Loucy (cell line): ENCODE measurements at regions not wholly inside any gene's neighbourhood (a gene's known extent, or its start where the extent isn't known, plus 50 kb on each side); places are given as distances from the start of the nearest gene placed in this dataset.

Experiments used
- EZH2phosphoT487 ChIP-seq: fragments of 200-600 bp; IDR thresholded peaks from 2 replicates; pipeline ENCODE4 v1.6.1; 2018; ENCODE audit warnings: antibody characterized with exemption, mild to moderate bottlenecking, moderate library complexity, borderline replicate concordance
- TF ChIP-seq, protein P1 (sequence below): fragments of 200-600 bp; sonication (generic); conservative IDR thresholded peaks from 2 replicates; pipeline ENCODE4 v1.5.1; 2014; ENCODE audit warnings: mild to moderate bottlenecking, antibody characterized with exemption, low read length

DNA sequence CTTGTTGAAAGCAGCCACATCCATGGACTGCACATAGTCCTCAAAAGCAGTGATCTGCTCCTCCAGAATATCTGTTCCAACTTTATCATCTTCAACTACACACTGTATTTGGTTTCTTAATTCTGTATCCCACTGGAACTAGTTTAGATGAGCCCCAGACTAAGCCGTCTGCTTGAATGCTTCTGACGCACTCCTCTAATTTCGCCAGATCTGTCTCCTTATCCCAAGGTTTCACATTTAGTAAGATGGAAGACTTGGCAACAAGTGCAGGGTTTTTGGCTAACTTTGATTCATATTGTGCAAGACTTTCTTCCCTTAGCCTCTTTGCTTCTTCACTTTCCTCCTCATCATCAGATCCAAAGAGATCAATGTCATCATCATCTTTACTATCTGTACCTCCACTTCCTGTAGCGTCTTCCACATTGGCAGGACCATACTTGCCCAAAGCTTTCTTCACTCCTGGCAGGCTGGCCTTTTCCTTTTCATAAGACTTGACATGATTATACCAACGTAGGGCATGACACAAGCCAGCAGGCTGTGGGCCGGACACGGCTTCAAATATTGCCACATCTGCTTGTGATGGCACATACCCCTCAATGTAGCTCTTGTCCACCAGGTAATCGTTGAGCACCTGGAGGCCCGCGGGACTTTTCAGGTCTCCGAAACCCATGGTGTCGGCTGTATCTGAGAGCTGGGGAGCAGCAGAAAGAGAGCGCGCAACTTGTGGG lies 56.2 kb upstream of the PIK3R1 start:
- TF ChIP-seq, protein P1, sequence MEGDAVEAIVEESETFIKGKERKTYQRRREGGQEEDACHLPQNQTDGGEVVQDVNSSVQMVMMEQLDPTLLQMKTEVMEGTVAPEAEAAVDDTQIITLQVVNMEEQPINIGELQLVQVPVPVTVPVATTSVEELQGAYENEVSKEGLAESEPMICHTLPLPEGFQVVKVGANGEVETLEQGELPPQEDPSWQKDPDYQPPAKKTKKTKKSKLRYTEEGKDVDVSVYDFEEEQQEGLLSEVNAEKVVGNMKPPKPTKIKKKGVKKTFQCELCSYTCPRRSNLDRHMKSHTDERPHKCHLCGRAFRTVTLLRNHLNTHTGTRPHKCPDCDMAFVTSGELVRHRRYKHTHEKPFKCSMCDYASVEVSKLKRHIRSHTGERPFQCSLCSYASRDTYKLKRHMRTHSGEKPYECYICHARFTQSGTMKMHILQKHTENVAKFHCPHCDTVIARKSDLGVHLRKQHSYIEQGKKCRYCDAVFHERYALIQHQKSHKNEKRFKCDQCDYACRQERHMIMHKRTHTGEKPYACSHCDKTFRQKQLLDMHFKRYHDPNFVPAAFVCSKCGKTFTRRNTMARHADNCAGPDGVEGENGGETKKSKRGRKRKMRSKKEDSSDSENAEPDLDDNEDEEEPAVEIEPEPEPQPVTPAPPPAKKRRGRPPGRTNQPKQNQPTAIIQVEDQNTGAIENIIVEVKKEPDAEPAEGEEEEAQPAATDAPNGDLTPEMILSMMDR: no peak
- TF ChIP-seq EZH2phosphoT487: no peak
